Esophagus squamous epithelium (tissue), 4 donors: ENCODE measurements at regions not wholly inside any gene's neighbourhood (a gene's known extent, or its start where the extent isn't known, plus 50 kb on each side); places are given as distances from the start of the nearest gene placed in this dataset.

ENCODE experiments used
- CTCF ChIP-seq, 6 experiments: fragments of 450-650 bp in 4 of 6; fragments of 200-600 bp in 2 of 6; sonication (generic) in 2 of 6; IDR thresholded peaks; one replicate each; pipeline ENCODE4 v1.5.1; 2016 to 2019; ENCODE audit warnings: antibody characterized with exemption in 6 of 6, mild to moderate bottlenecking in 4 of 6, moderate library complexity in 4 of 6
- POLR2A ChIP-seq, 4 donors: fragments of 450-650 bp; IDR thresholded peaks; one replicate each; pipeline ENCODE4 v1.6.1; 2017; ENCODE audit warnings: antibody characterized with exemption in 4 of 4, mild to moderate bottlenecking in 4 of 4, moderate library complexity in 3 of 4

DNA sequence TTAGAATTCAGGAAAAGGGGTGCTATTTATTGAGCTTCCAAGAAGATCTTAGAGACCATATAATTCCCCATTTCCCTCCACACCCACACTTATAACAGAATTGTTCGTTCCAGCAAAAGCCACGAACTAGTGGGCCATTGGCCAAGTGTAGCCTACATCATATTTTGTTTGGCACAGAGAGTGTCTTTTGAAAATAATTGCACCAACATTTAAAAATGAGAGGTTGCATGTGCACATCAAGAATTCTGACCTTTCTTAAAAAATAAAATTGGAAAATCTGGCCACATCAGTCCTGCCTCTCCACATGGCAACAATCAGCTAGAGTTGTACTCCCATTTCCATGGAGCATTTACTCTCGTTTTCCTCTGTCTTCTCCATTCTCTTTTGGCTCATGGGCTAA, 655.5 kb upstream of the FANCL start:
- TF ChIP-seq POLR2A (IDR thresholded peaks at IDR 0.05): no peak
- no peak for TF ChIP-seq CTCF (IDR thresholded peaks at IDR 0.05)
